Stimulated activated CD8-positive, alpha-beta memory T cell treated with anti-CD3 and anti-CD28 coated beads, Interleukin-2, amount 100 ng/mL, for 1 hour (primary cell): ENCODE measurements at regions not wholly inside any gene's neighbourhood (a gene's known extent, or its start where the extent isn't known, plus 50 kb on each side); places are given as distances from the start of the nearest gene placed in this dataset.
A peak's percentile ranks its signal among the peaks of the same experiment; 100 is the strongest.

Experiments used
- DNase-seq, 2 donors: peaks; one replicate each; pipeline ENCODE4 v3.0.0-alpha.2; 2020; ENCODE audit warnings: low read depth in 2 of 2

GRCh38 chr13:52975969-52976368, 52.6 kb upstream of the OLFM4 start:
- no peak for DNase-seq

GRCh38 chr13:52975161-52975560, 53.5 kb upstream of the OLFM4 start:
- DNase-seq: no peak

GRCh38 chr13:52974711-52975110, 53.9 kb upstream of the OLFM4 start:
- no peak for DNase-seq

GRCh38 chr13:52969373-52969772, 59.2 kb upstream of the OLFM4 start:
- DNase-seq: no peak

- DNase-seq: peak; percentile 28
Observed at GRCh38 chr13:52968074-52968700, 60.4 kb upstream of the OLFM4 start.

- DNase-seq: no peak
Observed at GRCh38 chr13:52961987-52962386, 66.6 kb upstream of the OLFM4 start.

- no peak for DNase-seq
Observed at GRCh38 chr13:52961256-52961910, 67.2 kb upstream of the OLFM4 start.

- DNase-seq: no peak
Observed at GRCh38 chr13:52955472-52955874, 73.1 kb upstream of the OLFM4 start.

GRCh38 chr13:52954838-52955237, 73.8 kb upstream of the OLFM4 start:
- no peak for DNase-seq

- no peak for DNase-seq
Observed at GRCh38 chr13:52950436-52950956, 78.1 kb upstream of the OLFM4 start.

- no peak for DNase-seq
Observed at GRCh38 chr13:52949742-52950141, 78.9 kb upstream of the OLFM4 start.

- no peak for DNase-seq
Observed at GRCh38 chr13:52949044-52949443, 79.6 kb upstream of the OLFM4 start.

GRCh38 chr13:52947921-52948373, 80.7 kb upstream of the OLFM4 start:
- DNase-seq: no peak

- DNase-seq: no peak
Observed at GRCh38 chr13:52945348-52945747, 83.3 kb upstream of the OLFM4 start.

- DNase-seq: no peak
Observed at GRCh38 chr13:52944697-52945096, 83.9 kb upstream of the OLFM4 start.

GRCh38 chr13:52938065-52938464, 89.6 kb upstream of the PCDH8 start:
- no peak for DNase-seq

- DNase-seq: no peak
Observed at GRCh38 chr13:52936806-52937205, 88.4 kb upstream of the PCDH8 start.

- DNase-seq: no peak
Observed at GRCh38 chr13:52934258-52934657, 85.8 kb upstream of the PCDH8 start.

GRCh38 chr13:52933547-52934210, 85.2 kb upstream of the PCDH8 start:
- DNase-seq: no peak

GRCh38 chr13:52933099-52933498, 84.7 kb upstream of the PCDH8 start:
- no peak for DNase-seq

GRCh38 chr13:52932649-52933048, 84.2 kb upstream of the PCDH8 start:
- DNase-seq: no peak

- no peak for DNase-seq
Observed at GRCh38 chr13:52931539-52932431, 83.3 kb upstream of the PCDH8 start.
